Endothelial cell of umbilical vein (primary cell): ENCODE measurements at regions not wholly inside any gene's neighbourhood (a gene's known extent, or its start where the extent isn't known, plus 50 kb on each side); places are given as distances from the start of the nearest gene placed in this dataset.

Source experiments
- BruUV-seq: library from RNA; stranded (reverse); fragments of 400-500 nt; replicated peaks from 2 replicates; lab custom pipeline; 2021; lab: Mats Ljungman, UMichigan
- CTCF ChIA-PET: fragments of 300-600, 350-600 bp; sonication (Branson Sonifier 250); formaldehyde crosslinking; loops from one replicate; lab custom pipeline; 2021; ENCODE audit warnings: antibody characterized with exemption, inconsistent platforms; lab: Charles Lee
- POLR2A ChIA-PET: fragments of 300-600, 350-600 bp; sonication (Branson Sonifier 250); formaldehyde crosslinking; loops from one replicate; lab custom pipeline; 2021; ENCODE audit warnings: antibody characterized with exemption, inconsistent platforms; lab: Charles Lee
- DNase-seq: peaks from one replicate; pipeline ENCODE4 v3.0.0-alpha.2; 2011; ENCODE audit warnings: low read depth, low spot score
- FAIRE-seq: peaks from 2 replicates; lab custom pipeline; 2011; peaks lifted over from hg19 to GRCh38; lab: Jason Lieb, UNC
- H2AFZ ChIP-seq: 2 replicates; pipeline ENCODE4 v1.6.0; 2012; ENCODE audit warnings: low read depth, low read length, control low read depth, inconsistent platforms
- H3K27ac ChIP-seq: 2 replicates; pipeline ENCODE4 v1.5.1; 2011; ENCODE audit warnings: low read depth, mild to moderate bottlenecking, control low read depth, low read length, moderate library complexity; ENCODE audit not compliant: insufficient read depth
- H3K27me3 ChIP-seq, 2 experiments: 2 replicates each; pipeline versions ENCODE4 v1.6.0 to v1.6.1; 2011; ENCODE audit warnings: low read length in 2 of 2, mixed read lengths in 1 of 2; ENCODE audit not compliant: control insufficient read depth in 2 of 2, insufficient read depth in 2 of 2
- H3K36me3 ChIP-seq, 2 experiments: 2 replicates in 1 of 2; 3 replicates in 1 of 2; pipeline ENCODE4 v1.5.1; 2011; ENCODE audit warnings: low read length in 2 of 2, mild to moderate bottlenecking in 1 of 2, moderate library complexity in 1 of 2; ENCODE audit not compliant: control insufficient read depth in 2 of 2, insufficient read depth in 2 of 2; ENCODE audit errors: extremely low read depth in 1 of 2
- H3K4me1 ChIP-seq: 3 replicates; pipeline ENCODE4 v1.5.1; 2011; ENCODE audit warnings: mild to moderate bottlenecking, low read length; ENCODE audit not compliant: control insufficient read depth, insufficient read depth; ENCODE audit errors: extremely low read depth
- H3K4me2 ChIP-seq: 2 replicates; pipeline ENCODE4 v1.6.1; 2011; ENCODE audit warnings: low read length, control low read depth, mixed read lengths; ENCODE audit not compliant: insufficient read depth
- H3K4me3 ChIP-seq, 3 experiments: fragments of 200-600 bp in 1 of 3; sonication (generic), shearing (Covaris generic) in 1 of 3; replicated peaks in 1 of 3; 2 replicates each; pipeline ENCODE4 v1.5.1; 2011 to 2016; ENCODE audit warnings: control low read depth in 3 of 3, low read length in 3 of 3, mild to moderate bottlenecking in 2 of 3, inconsistent platforms in 1 of 3, low read depth in 1 of 3, moderate library complexity in 1 of 3; ENCODE audit not compliant: insufficient read depth in 1 of 3
- H3K79me2 ChIP-seq: 2 replicates; pipeline ENCODE4 v1.6.0; 2012; ENCODE audit warnings: low read length, inconsistent platforms; ENCODE audit not compliant: control insufficient read depth, insufficient read depth
- H3K9ac ChIP-seq: replicated peaks from 2 replicates; pipeline ENCODE3; 2011; ENCODE audit warnings: low read length, control low read depth; ENCODE audit not compliant: insufficient read depth; ENCODE audit errors: extremely low read depth
- H3K9me1 ChIP-seq: replicated peaks from 3 replicates; pipeline ENCODE4 v1.6.0; 2011; ENCODE audit warnings: mild to moderate bottlenecking, low read length; ENCODE audit not compliant: control insufficient read depth, insufficient read depth; ENCODE audit errors: extremely low read depth
- H3K9me3 ChIP-seq: replicated peaks from 2 replicates; pipeline ENCODE4 v1.5.1; 2012; ENCODE audit warnings: low read length, inconsistent platforms; ENCODE audit not compliant: control insufficient read depth, insufficient read depth
- H4K20me1 ChIP-seq: replicated peaks from 2 replicates; pipeline ENCODE3; 2011; ENCODE audit warnings: mild to moderate bottlenecking, low read length; ENCODE audit not compliant: control insufficient read depth, insufficient read depth; ENCODE audit errors: extremely low read depth
- EZH2 ChIP-seq: IDR thresholded peaks from 2 replicates; pipeline ENCODE4 v1.6.1; 2012; ENCODE audit warnings: borderline replicate concordance, low read depth, mild to moderate bottlenecking, moderate library complexity, low read length, inconsistent platforms; ENCODE audit not compliant: severe bottlenecking
- FOS ChIP-seq: IDR thresholded peaks from 2 replicates; pipeline ENCODE4 v1.6.1; 2011; ENCODE audit warnings: mild to moderate bottlenecking, low read length, moderate library complexity, borderline replicate concordance; ENCODE audit not compliant: insufficient read depth
- GATA2 ChIP-seq: IDR thresholded peaks from 2 replicates; pipeline ENCODE4 v1.7.0; 2011; ENCODE audit warnings: low read depth, mild to moderate bottlenecking, moderate library complexity, mixed read lengths, low read length; ENCODE audit not compliant: insufficient read length, insufficient read depth
- JUN ChIP-seq: IDR thresholded peaks from 2 replicates; pipeline ENCODE4 v1.6.1; 2011; ENCODE audit warnings: borderline replicate concordance, low read depth; ENCODE audit not compliant: insufficient read length, insufficient read depth
- MYC ChIP-seq: IDR thresholded peaks from one replicate; pipeline ENCODE4 v1.6.1; 2011; ENCODE audit warnings: mild to moderate bottlenecking, low read depth, low read length
- POLR2A ChIP-seq: IDR thresholded peaks from 2 replicates; pipeline ENCODE4 v1.6.1; 2012; ENCODE audit warnings: low read depth, mild to moderate bottlenecking, control low read depth, low read length
- POLR2AphosphoS5 ChIP-seq: IDR thresholded peaks from 2 replicates; pipeline ENCODE4 v1.6.1; 2012; ENCODE audit warnings: low read depth, mild to moderate bottlenecking, control low read depth, low read length, moderate library complexity; ENCODE audit not compliant: insufficient read depth
- dilution Hi-C: fragments of 300-500 bp; cut with MboI; formaldehyde crosslinking; loops from one replicate; pipeline ENCODE4 v1.15.0; 2019; ENCODE audit warnings: low sequenced_read_pairs; ENCODE audit not compliant: extremely low pct_ligation_motif_present
- intact Hi-C: fragments of 100-400 bp; cut with micrococcal nuclease; formaldehyde crosslinking; loops from one replicate; pipeline ENCODE4 v1.10.0; 2022
- TF ChIP-seq, protein P1 (sequence below), 2 donors: IDR thresholded peaks; 1 replicate in 1 of 2; 2 replicates in 1 of 2; pipeline ENCODE4 v1.5.1; 2011; ENCODE audit warnings: low read length in 2 of 2, mild to moderate bottlenecking in 2 of 2, moderate library complexity in 2 of 2, control low read depth in 1 of 2, inconsistent platforms in 1 of 2, low read depth in 1 of 2; ENCODE audit not compliant: insufficient read depth in 1 of 2; ENCODE audit errors: extremely low read depth in 1 of 2
- TF ChIP-seq, protein P2 (sequence below): IDR thresholded peaks from 2 replicates; pipeline ENCODE4 v1.6.1; 2011; ENCODE audit not compliant: insufficient read depth, insufficient read length

DNA sequence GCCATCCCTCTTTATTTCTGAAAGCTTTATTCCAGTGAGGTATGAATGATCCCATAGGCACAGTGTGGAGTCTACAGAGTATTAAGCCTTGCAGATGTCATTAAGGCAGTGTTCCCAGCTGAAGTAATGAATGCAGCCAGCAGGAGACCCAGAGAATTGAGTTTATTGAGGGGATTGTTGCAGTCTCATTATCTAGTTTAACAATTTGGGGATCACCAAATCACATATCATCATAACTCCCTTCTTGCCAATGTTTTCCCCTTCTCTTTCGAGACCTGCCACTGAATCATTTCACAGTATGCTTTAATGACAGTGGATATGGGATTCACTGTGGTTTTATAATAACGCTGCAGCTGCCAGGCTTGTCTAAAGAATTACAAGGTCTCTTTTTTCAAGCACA lies 249.3 kb upstream of the FSHR start:
- H3K27me3 ChIP-seq = no peaks in the 10 kb centered on the region
- H3K9ac ChIP-seq = no peak overlapping the region
- FAIRE-seq = no peak
- no peak overlapping the region for H2AFZ ChIP-seq
- TF ChIP-seq, protein P1, sequence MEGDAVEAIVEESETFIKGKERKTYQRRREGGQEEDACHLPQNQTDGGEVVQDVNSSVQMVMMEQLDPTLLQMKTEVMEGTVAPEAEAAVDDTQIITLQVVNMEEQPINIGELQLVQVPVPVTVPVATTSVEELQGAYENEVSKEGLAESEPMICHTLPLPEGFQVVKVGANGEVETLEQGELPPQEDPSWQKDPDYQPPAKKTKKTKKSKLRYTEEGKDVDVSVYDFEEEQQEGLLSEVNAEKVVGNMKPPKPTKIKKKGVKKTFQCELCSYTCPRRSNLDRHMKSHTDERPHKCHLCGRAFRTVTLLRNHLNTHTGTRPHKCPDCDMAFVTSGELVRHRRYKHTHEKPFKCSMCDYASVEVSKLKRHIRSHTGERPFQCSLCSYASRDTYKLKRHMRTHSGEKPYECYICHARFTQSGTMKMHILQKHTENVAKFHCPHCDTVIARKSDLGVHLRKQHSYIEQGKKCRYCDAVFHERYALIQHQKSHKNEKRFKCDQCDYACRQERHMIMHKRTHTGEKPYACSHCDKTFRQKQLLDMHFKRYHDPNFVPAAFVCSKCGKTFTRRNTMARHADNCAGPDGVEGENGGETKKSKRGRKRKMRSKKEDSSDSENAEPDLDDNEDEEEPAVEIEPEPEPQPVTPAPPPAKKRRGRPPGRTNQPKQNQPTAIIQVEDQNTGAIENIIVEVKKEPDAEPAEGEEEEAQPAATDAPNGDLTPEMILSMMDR (IDR thresholded peaks at IDR 0.05; ENCODE audit: extremely low read depth in 1 of 2, insufficient read depth in 1 of 2, low read depth in 1 of 2, low read length in 2 of 2) = no peak
- no peak for TF ChIP-seq GATA2
- no peak for TF ChIP-seq MYC
- TF ChIP-seq POLR2A = no peak
- TF ChIP-seq EZH2 = no peak
- intact Hi-C loops = no loop called here
- CTCF ChIA-PET = no interaction called here
- no TSS peak for BruUV-seq
- H3K4me3 ChIP-seq = no peak overlapping the region
- no peaks in the 10 kb centered on the region for H3K4me1 ChIP-seq
- no peaks in the 10 kb centered on the region for H4K20me1 ChIP-seq
- no peaks in the 10 kb centered on the region for H3K79me2 ChIP-seq
- no peak for DNase-seq
- H3K27ac ChIP-seq = no peak overlapping the region
- H3K4me2 ChIP-seq = no peak overlapping the region
- no peaks in the 10 kb centered on the region for H3K9me1 ChIP-seq
- dilution Hi-C loops = no loop called here
- POLR2A ChIA-PET = no interaction called here
- no peaks in the 10 kb centered on the region for H3K9me3 ChIP-seq
- H3K36me3 ChIP-seq = no peaks in the 10 kb centered on the region

DNA sequence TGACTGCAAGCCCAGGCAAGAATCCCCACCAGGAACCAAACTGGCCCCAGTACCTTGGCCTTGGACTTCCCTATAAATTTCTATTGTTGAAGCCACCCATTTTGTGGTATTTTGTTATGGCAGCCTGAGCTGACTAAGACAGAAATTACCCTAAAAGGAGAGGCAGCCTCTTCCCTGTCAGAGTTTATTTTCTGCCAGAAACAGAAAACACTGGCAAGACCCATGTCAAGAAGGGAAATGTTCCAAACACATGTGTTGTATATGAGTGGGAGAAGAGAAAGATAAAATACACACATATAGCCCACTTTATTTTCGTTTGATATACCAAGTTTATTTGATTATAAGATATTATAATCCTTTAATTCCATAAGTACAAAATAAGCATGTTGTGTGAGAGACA lies 225.1 kb upstream of the FSHR start:
- Histone ChIP-seq H3K27me3 (no peaks in the 10 kb centered on the region), H3K9me3 (peaks cover 4% of the 10 kb centered on the region), H3K27ac (no peak overlapping the region), H3K79me2 (no peaks in the 10 kb centered on the region), H3K9ac (no peak overlapping the region), H3K4me2 (no peak overlapping the region), H4K20me1 (no peaks in the 10 kb centered on the region), H3K4me1 (no peaks in the 10 kb centered on the region), H3K4me3 (no peak overlapping the region), H2AFZ (no peak overlapping the region), H3K36me3 (no peaks in the 10 kb centered on the region), H3K9me1 (no peaks in the 10 kb centered on the region)
- TF ChIP-seq FOS = no peak
- no peak for TF ChIP-seq EZH2
- TF ChIP-seq POLR2AphosphoS5 = no peak
- TF ChIP-seq JUN = no peak
- TF ChIP-seq, protein P2, sequence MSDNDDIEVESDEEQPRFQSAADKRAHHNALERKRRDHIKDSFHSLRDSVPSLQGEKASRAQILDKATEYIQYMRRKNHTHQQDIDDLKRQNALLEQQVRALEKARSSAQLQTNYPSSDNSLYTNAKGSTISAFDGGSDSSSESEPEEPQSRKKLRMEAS = no peak
- TF ChIP-seq, protein P1 (IDR thresholded peaks at IDR 0.05; ENCODE audit: extremely low read depth in 1 of 2, insufficient read depth in 1 of 2, low read depth in 1 of 2, low read length in 2 of 2) = no peak
- no peak for TF ChIP-seq POLR2A
- TF ChIP-seq MYC = no peak
- TF ChIP-seq GATA2 = no peak
- dilution Hi-C loops = no loop called here
- BruUV-seq = no TSS peak
- DNase-seq (no peak), FAIRE-seq (no peak)
- CTCF ChIA-PET = no interaction called here
- POLR2A ChIA-PET = no interaction called here
- intact Hi-C loops = no loop called here
